Lower leg skin (tissue), 3 donors: ENCODE measurements at regions not wholly inside any gene's neighbourhood (a gene's known extent, or its start where the extent isn't known, plus 50 kb on each side); places are given as distances from the start of the nearest gene placed in this dataset.
"Not testable (repeated sequence)": the region's sequence is repeated elsewhere in the genome, so short reads cannot be mapped to it uniquely, and the experiment has no call there.

Experiments used
- POLR2A ChIP-seq, 2 donors: fragments of 450-650 bp; IDR thresholded peaks; one replicate each; pipeline ENCODE4 v1.6.1; 2016 to 2017; ENCODE audit warnings: antibody characterized with exemption in 2 of 2, mild to moderate bottlenecking in 1 of 2, moderate library complexity in 1 of 2
- TF ChIP-seq, protein P1 (sequence below), 3 donors: fragments of 450-650 bp; IDR thresholded peaks; one replicate each; pipeline ENCODE4 v1.5.1; 2016; ENCODE audit warnings: antibody characterized with exemption in 3 of 3, mild to moderate bottlenecking in 3 of 3, moderate library complexity in 2 of 3

DNA sequence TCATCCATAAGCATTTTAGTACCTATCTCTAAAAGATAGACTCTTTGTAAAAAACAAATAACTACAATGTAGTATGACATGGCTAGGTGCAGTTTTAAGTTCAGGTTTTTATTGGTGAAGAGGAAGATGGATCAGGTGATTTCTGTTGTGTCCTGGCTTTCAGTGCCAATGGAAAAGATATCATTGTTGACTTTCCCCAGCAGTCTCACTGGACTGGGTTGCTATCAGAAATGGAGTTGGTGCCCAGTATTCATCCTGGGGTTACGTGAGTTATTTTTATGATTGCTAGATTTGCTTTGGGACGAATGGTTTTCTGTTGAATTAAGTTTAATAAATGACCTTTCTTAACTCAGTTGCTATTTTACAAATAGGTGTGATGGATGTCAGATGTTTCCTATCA, 120.5 kb downstream of the GOLGA6L22 start:
- TF ChIP-seq, protein P1, sequence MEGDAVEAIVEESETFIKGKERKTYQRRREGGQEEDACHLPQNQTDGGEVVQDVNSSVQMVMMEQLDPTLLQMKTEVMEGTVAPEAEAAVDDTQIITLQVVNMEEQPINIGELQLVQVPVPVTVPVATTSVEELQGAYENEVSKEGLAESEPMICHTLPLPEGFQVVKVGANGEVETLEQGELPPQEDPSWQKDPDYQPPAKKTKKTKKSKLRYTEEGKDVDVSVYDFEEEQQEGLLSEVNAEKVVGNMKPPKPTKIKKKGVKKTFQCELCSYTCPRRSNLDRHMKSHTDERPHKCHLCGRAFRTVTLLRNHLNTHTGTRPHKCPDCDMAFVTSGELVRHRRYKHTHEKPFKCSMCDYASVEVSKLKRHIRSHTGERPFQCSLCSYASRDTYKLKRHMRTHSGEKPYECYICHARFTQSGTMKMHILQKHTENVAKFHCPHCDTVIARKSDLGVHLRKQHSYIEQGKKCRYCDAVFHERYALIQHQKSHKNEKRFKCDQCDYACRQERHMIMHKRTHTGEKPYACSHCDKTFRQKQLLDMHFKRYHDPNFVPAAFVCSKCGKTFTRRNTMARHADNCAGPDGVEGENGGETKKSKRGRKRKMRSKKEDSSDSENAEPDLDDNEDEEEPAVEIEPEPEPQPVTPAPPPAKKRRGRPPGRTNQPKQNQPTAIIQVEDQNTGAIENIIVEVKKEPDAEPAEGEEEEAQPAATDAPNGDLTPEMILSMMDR (IDR thresholded peaks at IDR 0.05) = not testable (repeated sequence)
- not testable (repeated sequence) for TF ChIP-seq POLR2A (IDR thresholded peaks at IDR 0.05)
